ENCODE measurements at regions not wholly inside any gene's neighbourhood (a gene's known extent, or its start where the extent isn't known, plus 50 kb on each side); places are given as distances from the start of the nearest gene placed in this dataset.

- TF ChIP-seq CTCF (IDR thresholded peaks at IDR 0.05) (no peak), EZH2phosphoT487 (IDR thresholded peaks at IDR 0.05) (no peak), EZH2 (IDR thresholded peaks at IDR 0.05) (no peak)
These were observed 76.5 kb upstream of the SPDL1 start for GRCh38 chr5:169507051-169507450.

All from neural progenitor cell (in vitro differentiated cells).